ENCODE measurements at regions not wholly inside any gene's neighbourhood (a gene's known extent, or its start where the extent isn't known, plus 50 kb on each side); places are given as distances from the start of the nearest gene placed in this dataset.

DNA sequence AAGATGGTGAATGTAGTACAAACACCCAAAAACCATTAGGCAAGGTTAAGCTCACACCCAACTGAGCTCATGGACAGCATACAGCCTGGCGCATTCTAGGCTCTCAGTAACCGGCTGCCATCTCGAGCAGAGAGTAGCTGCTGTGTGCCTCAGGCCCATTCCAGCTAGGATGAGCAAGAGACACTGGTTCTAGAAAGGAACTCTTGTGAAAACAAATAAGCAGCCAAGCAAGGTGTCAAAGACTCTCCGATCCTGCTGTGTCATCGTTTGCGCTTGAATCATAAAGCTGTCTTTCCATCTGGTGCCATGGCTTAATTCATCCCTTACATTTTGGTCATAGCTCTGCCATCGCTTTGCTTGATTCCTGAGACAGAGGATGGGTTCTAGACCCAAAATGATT lies 135.4 kb upstream of the MSX2 start:
- TF ChIP-seq, protein P1, sequence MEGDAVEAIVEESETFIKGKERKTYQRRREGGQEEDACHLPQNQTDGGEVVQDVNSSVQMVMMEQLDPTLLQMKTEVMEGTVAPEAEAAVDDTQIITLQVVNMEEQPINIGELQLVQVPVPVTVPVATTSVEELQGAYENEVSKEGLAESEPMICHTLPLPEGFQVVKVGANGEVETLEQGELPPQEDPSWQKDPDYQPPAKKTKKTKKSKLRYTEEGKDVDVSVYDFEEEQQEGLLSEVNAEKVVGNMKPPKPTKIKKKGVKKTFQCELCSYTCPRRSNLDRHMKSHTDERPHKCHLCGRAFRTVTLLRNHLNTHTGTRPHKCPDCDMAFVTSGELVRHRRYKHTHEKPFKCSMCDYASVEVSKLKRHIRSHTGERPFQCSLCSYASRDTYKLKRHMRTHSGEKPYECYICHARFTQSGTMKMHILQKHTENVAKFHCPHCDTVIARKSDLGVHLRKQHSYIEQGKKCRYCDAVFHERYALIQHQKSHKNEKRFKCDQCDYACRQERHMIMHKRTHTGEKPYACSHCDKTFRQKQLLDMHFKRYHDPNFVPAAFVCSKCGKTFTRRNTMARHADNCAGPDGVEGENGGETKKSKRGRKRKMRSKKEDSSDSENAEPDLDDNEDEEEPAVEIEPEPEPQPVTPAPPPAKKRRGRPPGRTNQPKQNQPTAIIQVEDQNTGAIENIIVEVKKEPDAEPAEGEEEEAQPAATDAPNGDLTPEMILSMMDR (conservative IDR thresholded peaks at IDR 0.05; ENCODE audit: low read length): no peak
- TF ChIP-seq EZH2phosphoT487 (IDR thresholded peaks at IDR 0.05; ENCODE audit: borderline replicate concordance): no peak

Data from Loucy (cell line).